Right atrium auricular region (tissue), 2 donors: ENCODE measurements at regions not wholly inside any gene's neighbourhood (a gene's known extent, or its start where the extent isn't known, plus 50 kb on each side); places are given as distances from the start of the nearest gene placed in this dataset.

ENCODE experiments used
- DNase-seq: peaks from one replicate; pipeline ENCODE4 v3.0.0-alpha.2; 2019; ENCODE audit warnings: low spot score
- H3K27ac ChIP-seq, 2 donors: fragments of 200-600 bp; sonication (generic); 1 replicate in 1 of 2; 2 replicates in 1 of 2; pipeline ENCODE4 v1.5.1; 2016 to 2019
- H3K27me3 ChIP-seq, 2 donors: fragments of 200-600 bp; sonication (generic); one replicate each; pipeline versions ENCODE4 v1.5.1 to v1.6.0; 2017 to 2019
- H3K36me3 ChIP-seq: fragments of 200-600 bp; sonication (generic); one replicate; pipeline ENCODE4 v1.5.1; 2016
- H3K4me1 ChIP-seq, 2 donors: fragments of 200-600 bp; sonication (generic); one replicate each; pipeline versions ENCODE4 v1.5.1 to v1.6.0; 2017 to 2019
- H3K4me3 ChIP-seq, 2 donors: fragments of 200-600 bp; sonication (generic); 1 replicate in 1 of 2; 2 replicates in 1 of 2; pipeline ENCODE4 v1.5.1; 2017 to 2019; ENCODE audit warnings: mild to moderate bottlenecking in 1 of 2, moderate library complexity in 1 of 2
- H3K9me3 ChIP-seq, 2 donors: fragments of 200-600 bp; sonication (generic); one replicate each; pipeline ENCODE4 v1.5.1; 2019
- TF ChIP-seq, protein P1 (sequence below), 2 donors: fragments of 200-600 bp; sonication (generic); IDR thresholded peaks; one replicate each; pipeline ENCODE4 v1.5.1; 2019; ENCODE audit warnings: antibody characterized with exemption in 2 of 2

DNA sequence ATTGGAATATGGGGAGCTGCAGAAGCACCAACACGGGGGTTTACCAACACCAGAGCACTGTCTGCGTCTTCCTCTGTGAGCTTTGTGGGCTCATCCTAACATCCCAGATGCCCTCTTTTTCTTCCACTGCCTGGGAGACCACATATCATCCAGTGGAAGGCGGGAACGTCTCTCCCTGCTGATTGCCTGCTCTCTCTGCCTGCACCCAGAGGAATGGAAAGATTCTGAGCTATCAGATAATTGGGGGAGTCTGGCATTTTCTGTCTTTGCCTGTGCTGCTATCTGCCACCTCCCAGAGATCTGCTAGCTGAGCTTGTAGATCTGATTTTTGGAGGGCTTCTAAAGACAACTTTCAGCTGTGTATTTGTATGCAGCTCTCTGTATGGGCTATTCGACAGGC, 166.2 kb upstream of the PLXNA2 start:
- Histone ChIP-seq H3K9me3 (no peaks in the 10 kb centered on the region), H3K4me1 (no peaks in the 10 kb centered on the region), H3K36me3 (no peaks in the 10 kb centered on the region), H3K27me3 (no peaks in the 10 kb centered on the region), H3K27ac (no peak overlapping the region), H3K4me3 (no peak overlapping the region)
- DNase-seq = no peak
- TF ChIP-seq, protein P1, sequence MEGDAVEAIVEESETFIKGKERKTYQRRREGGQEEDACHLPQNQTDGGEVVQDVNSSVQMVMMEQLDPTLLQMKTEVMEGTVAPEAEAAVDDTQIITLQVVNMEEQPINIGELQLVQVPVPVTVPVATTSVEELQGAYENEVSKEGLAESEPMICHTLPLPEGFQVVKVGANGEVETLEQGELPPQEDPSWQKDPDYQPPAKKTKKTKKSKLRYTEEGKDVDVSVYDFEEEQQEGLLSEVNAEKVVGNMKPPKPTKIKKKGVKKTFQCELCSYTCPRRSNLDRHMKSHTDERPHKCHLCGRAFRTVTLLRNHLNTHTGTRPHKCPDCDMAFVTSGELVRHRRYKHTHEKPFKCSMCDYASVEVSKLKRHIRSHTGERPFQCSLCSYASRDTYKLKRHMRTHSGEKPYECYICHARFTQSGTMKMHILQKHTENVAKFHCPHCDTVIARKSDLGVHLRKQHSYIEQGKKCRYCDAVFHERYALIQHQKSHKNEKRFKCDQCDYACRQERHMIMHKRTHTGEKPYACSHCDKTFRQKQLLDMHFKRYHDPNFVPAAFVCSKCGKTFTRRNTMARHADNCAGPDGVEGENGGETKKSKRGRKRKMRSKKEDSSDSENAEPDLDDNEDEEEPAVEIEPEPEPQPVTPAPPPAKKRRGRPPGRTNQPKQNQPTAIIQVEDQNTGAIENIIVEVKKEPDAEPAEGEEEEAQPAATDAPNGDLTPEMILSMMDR (IDR thresholded peaks at IDR 0.05) = no peak

DNA sequence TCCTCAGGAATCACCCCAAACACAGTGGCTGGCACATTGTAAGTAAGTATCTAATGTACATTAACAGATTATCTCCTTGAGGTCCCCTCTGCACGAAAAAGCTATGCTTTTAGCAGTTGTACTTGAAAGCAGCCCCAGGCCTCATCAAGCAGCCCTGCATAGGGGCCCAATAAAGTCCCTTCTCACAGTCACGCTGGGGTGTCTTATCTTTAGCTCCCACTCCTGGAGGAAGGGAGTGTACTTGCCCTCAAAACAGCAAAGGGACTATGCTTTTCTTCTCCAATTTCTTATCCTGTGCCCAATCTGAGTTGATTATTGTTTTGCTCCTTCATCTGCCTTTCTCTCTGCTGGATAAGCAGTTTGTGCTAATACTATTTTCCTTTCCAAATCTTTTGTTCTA, 168.8 kb upstream of the PLXNA2 start:
- no peaks in the 10 kb centered on the region for H3K4me1 ChIP-seq
- no peaks in the 10 kb centered on the region for H3K36me3 ChIP-seq
- no peak overlapping the region for H3K4me3 ChIP-seq
- TF ChIP-seq, protein P1 (IDR thresholded peaks at IDR 0.05) = no peak
- H3K27me3 ChIP-seq = no peaks in the 10 kb centered on the region
- no peak overlapping the region for H3K27ac ChIP-seq
- DNase-seq = no peak
- H3K9me3 ChIP-seq = no peaks in the 10 kb centered on the region

DNA sequence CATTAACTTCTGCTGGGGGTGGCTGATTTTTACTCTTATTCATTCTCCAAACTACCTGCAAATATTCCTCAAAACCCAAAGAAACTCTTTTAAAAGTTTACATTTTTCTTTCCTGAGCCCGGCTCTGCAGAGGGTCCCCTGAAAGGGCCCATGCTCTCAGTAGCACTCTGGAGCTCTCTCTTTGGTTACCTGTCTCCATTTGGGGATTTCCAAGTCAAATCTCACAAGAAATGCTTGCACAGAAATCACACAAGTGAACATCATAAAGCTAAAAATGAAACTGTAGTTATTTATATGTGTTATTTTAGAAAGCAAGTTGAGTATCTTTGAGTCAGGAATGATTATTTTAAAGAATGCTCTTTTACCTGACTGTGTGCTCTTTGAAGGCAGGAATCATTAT, 174.5 kb upstream of the PLXNA2 start:
- TF ChIP-seq, protein P1 (IDR thresholded peaks at IDR 0.05) = no peak
- Histone ChIP-seq H3K4me1 (no peaks in the 10 kb centered on the region), H3K4me3 (no peak overlapping the region), H3K27ac (no peak overlapping the region), H3K9me3 (no peaks in the 10 kb centered on the region), H3K36me3 (no peaks in the 10 kb centered on the region), H3K27me3 (no peaks in the 10 kb centered on the region)
- DNase-seq = no peak

DNA sequence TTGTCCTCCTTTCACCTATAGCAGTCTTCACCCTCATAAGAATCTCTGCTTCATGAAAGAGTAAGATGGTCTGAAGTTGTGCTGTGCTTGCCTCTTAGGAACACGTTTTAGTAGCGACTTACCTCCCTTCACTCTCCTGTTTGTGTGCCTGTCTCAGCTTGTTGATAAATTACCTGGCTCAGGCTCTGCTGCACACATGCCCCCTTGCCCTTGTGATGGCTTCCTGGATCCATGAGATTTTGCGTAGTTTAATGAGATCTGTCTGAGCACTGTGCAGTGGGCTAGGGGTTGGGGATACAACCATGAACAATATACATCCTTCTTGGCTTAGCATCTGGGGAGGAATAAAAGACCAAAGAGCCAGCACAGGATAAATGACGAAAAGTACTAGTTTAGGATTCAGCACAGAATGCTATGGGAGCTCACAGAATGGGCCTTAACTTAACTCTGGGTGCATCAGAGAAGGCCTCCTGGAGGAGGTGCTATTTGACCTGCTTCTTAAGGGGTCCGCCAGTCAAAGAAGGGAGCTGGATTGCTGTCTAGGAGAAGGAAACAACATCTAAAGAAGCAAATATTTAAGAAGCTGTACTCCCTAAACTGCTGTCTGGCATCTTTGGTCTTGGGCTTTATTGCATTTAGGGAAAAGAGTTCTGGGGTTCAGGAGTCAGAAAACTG, 175.7 kb upstream of the PLXNA2 start:
- DNase-seq = no peak
- no peaks in the 10 kb centered on the region for H3K36me3 ChIP-seq
- no peak overlapping the region for H3K27ac ChIP-seq
- no peak overlapping the region for H3K4me3 ChIP-seq
- TF ChIP-seq, protein P1 (IDR thresholded peaks at IDR 0.05) = no peak
- H3K9me3 ChIP-seq = peaks cover 0 to 7% of the 10 kb centered on the region in 2 donors
- no peaks in the 10 kb centered on the region for H3K4me1 ChIP-seq
- no peaks in the 10 kb centered on the region for H3K27me3 ChIP-seq

DNA sequence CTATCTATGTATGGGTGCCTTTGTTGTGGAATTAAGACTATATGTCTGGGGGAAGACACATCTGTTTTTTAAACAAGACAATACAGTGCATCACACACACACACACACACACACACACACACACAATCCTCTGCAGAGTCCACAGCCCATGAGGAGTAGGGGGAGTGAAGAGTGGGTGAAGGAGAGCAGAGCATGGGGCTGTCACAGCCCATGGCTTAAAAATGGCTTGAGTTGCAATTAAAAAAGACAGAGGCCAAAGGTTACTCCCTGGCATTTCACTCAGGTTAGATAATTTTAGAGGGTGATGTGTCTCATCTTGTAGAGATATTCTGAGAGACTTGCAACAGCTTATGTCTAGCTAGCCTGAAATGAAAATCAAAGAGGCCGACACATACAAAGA, 176.5 kb upstream of the PLXNA2 start:
- H3K9me3 ChIP-seq = peaks cover 0 to 7% of the 10 kb centered on the region in 2 donors
- DNase-seq = no peak

More for the DNA sequence above, 176.5 kb upstream of the PLXNA2 start:
- H3K36me3 ChIP-seq = no peaks in the 10 kb centered on the region
- TF ChIP-seq, protein P1 (IDR thresholded peaks at IDR 0.05) = no peak
- H3K4me1 ChIP-seq = no peaks in the 10 kb centered on the region
- no peak overlapping the region for H3K4me3 ChIP-seq
- no peaks in the 10 kb centered on the region for H3K27me3 ChIP-seq
- H3K27ac ChIP-seq = no peak overlapping the region
